AG20443 (cell line): ENCODE measurements at regions not wholly inside any gene's neighbourhood (a gene's known extent, or its start where the extent isn't known, plus 50 kb on each side); places are given as distances from the start of the nearest gene placed in this dataset.

Experiments used
- DNase-seq: peaks from one replicate; pipeline ENCODE4 v3.0.0; 2012; ENCODE audit warnings: low spot score, mixed read lengths

GRCh38 chr2:108067820-108068405, 81.6 kb downstream of the SLC5A7 start:
- no peak for DNase-seq

DNA sequence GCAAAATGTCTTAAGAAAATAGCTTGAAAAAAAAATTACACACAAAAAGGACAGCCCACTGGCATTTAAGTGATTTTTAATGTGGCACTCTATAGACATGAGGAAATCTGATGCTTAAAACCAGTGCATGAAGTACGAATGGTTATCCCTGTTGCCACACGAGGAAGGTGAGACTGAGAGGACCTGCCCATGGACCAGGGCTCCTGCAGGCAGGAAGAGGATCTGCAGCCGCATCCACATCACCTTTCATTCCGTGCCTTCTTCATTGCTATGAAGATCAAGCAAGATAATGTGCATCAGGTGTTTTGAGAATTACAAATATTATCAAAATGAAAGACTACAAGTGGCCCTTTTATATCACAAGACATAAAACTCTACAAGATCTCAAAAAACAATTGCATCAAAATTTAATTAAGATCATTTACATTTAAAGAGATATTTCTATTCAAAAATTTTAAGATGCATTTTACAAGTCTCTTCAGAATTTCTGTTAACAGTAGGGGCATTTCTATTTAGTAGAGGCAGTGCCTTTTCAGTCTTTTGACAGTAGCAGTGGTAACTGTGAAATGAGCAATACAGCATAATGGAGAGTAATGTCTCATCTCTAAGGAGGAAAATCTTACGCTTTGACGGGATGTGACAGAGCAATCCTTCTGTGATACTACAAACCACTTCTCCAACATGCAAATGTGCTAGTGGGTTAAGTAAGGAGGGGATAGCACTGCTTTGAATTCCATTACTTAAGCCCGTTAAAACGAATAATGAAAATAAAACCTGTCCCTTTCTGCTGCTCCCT, 83.4 kb downstream of the SLC5A7 start:
- no peak for DNase-seq

- no peak for DNase-seq
These were observed 87.2 kb downstream of the SLC5A7 start for GRCh38 chr2:108073415-108074072.

DNA sequence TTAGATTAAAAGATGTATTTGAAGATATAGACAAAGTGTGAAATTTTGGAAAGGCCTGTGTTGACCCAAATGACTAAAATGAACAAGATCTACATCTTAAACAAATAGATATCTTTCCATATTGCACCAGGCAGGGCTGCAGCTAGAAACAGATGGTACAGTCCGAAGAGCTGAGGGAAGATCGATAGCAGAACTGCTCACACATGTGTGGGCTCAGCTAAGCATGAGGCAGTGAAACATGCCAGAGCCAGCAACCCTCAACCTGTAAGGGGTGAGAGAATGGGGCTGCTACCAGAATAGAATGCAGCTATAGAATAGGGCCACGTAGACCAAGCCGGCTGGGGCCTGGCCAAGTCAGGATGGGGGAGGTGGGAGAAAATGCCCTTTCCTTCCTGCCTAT, 87.8 kb downstream of the SLC5A7 start:
- DNase-seq = no peak

GRCh38 chr2:108074946-108075345, 88.6 kb downstream of the SLC5A7 start:
- DNase-seq = no peak

- DNase-seq = no peak
These were observed 90.2 kb downstream of the SLC5A7 start for GRCh38 chr2:108076527-108076926.

DNA sequence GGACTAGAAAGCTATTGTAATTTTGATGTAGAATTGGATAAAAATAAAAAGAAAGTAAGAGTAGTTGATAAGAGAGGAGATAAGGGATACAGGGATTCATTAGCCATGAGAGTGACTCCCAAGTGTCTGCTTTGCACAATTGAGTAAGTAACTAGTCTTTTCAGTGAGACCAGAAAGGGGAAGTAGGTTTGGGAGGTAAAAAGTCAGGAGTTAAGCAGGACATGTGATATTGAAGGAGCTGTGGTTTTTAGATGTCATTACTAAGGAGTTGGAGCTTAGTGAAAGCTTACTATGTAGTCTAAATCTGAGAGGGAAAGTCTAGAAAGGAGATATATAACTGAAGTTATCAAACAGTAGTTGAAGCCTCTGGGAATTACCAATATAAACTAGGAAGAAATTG, 93.4 kb downstream of the SLC5A7 start:
- DNase-seq = no peak

GRCh38 chr2:108080177-108080576, 93.9 kb downstream of the SLC5A7 start:
- no peak for DNase-seq

GRCh38 chr2:108082978-108083377, 96.7 kb downstream of the SLC5A7 start:
- no peak for DNase-seq

- no peak for DNase-seq
These were observed 98.0 kb downstream of the SLC5A7 start for GRCh38 chr2:108084311-108084710.

- no peak for DNase-seq
These were observed 106.6 kb downstream of the SLC5A7 start for GRCh38 chr2:108092886-108093285.

GRCh38 chr2:108101481-108101880, 115.2 kb downstream of the SLC5A7 start:
- DNase-seq = no peak

GRCh38 chr2:108106731-108107130, 120.4 kb downstream of the SLC5A7 start:
- DNase-seq = no peak

DNA sequence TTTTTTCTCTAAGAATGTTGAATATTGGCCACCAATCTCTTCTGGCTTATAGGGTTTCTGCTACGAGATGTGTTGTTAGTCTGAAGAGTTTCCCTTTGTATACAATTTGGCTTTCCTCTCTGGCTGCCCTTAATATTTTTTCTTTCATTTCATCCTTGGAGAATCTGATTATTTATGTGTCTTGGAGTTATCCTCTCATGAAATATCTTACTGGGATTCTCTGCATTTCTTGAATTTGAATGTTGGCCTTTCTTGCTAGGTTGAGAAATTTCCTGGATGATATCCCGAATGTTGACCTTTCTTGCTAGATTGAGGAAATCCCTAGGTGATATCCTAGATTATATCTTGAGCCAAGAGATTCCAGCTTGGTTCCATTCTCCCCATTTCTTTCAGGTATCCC, 125.6 kb downstream of the SLC5A7 start:
- DNase-seq = no peak

- DNase-seq = no peak
These were observed 123.9 kb upstream of the SULT1C3 start for GRCh38 chr2:108115868-108116267.

GRCh38 chr2:108118996-108119395, 120.8 kb upstream of the SULT1C3 start:
- no peak for DNase-seq

DNA sequence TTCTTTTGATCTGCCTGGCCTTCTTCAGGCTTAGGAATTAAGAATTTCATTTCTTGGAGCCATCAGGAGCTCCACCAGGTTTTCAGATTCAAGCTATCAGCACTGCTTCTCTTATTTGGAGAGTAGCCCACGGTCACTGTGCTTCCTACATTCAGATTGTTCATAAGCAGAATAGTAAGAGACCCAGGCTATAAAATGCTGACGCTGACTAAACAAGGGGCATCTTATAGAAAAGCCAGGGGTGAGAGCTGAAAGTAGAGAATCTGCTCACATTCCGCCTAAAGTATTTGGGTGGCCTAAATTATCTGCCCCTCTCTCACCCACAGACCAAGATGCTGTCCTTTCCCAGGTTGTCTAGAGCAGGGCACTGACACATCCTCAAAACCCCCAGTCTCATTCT, 120.3 kb upstream of the SULT1C3 start:
- DNase-seq = no peak

GRCh38 chr2:108124736-108125495, 114.9 kb upstream of the SULT1C3 start:
- no peak for DNase-seq

DNA sequence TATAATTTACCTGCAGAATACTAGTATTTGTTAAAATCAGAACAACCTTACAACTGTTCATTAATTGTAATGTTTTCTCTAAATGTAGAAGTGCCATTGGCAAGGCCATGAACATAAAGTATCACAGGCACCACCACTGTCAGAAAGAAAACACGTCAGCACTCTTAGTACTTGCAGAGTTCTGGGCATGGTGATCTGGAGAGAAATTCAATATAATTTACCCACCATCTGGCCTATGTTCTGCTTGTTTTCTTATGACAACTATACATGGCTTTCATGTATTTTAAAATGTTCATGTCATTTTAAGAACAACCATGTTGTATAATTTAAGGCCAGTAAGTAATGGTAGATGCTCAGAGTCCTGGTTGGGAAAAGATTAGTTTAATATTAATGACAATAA, 114.2 kb upstream of the SULT1C3 start:
- no peak for DNase-seq

- no peak for DNase-seq
These were observed 111.5 kb upstream of the SULT1C3 start for GRCh38 chr2:108128249-108128648.

DNA sequence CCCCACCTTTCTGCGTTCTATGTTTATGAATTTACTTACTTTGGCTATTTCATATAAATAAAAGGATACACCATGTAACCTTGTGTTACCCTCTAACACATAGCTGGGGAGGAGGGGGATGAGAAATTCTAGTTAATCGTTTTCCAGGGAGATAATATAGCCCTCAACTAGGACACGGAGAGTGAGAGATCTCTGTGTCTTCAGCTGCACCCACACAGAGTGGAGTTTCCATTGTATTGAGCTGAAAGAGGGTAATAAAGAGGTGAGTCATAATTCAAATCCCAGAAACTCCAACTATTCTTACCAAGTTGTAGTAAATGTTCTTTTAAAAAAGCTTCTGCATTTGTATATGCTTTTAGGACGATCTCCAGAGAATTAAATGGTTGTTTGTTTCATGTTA, 110.1 kb upstream of the SULT1C3 start:
- no peak for DNase-seq

GRCh38 chr2:108133457-108133856, 106.3 kb upstream of the SULT1C3 start:
- DNase-seq = no peak

DNA sequence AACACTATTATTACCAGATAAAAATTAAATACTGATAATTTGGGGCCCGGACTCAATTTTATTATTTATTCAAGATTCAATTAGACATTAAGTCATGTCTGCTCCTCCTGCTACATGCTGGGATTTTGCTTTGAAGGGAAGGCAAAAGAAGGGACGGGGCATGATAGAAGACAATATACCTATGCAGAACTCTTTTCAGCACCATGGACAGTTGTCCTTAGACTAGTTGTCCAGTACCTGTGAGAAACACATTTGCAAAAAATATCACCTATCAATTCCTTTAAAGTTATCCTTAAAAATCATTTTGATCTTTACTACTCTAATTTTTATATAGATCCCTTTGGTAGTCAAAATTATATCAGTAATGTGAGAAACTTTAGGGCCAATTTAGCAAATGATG, 100.2 kb upstream of the SULT1C3 start:
- no peak for DNase-seq
